Upper lobe of left lung (tissue), 6 donors: ENCODE measurements at regions not wholly inside any gene's neighbourhood (a gene's known extent, or its start where the extent isn't known, plus 50 kb on each side); places are given as distances from the start of the nearest gene placed in this dataset.
A peak's percentile ranks its signal among the peaks of the same experiment; 100 is the strongest.
"Not testable (repeated sequence)": the region's sequence is repeated elsewhere in the genome, so short reads cannot be mapped to it uniquely, and the experiment has no call there.

Source experiments
- ATAC-seq, 2 donors: fragments of 200-7000 bp; cut with Tn5 transposase; one replicate each; pipeline ENCODE4 v1.9.1; 2022; ENCODE audit warnings: mild to moderate bottlenecking in 2 of 2, moderate library complexity in 2 of 2; ENCODE audit not compliant: low FRiP score in 2 of 2
- DNase-seq, 2 donors: peaks; one replicate each; pipeline ENCODE4 v3.0.0-alpha.2; 2019 to 2020
- H3K27ac ChIP-seq, 4 donors: fragments of 200-600 bp; sonication (generic); one replicate each; pipeline ENCODE4 v1.5.1; 2016 to 2019
- H3K27me3 ChIP-seq, 4 donors: fragments of 200-600 bp; sonication (generic); one replicate each; pipeline ENCODE4 v1.5.1; 2017 to 2019
- H3K36me3 ChIP-seq, 4 donors: fragments of 200-600 bp; sonication (generic); one replicate each; pipeline ENCODE4 v1.5.1; 2016 to 2019
- H3K4me1 ChIP-seq, 4 donors: fragments of 200-600 bp; sonication (generic); one replicate each; pipeline ENCODE4 v1.5.1; 2018 to 2019
- H3K4me3 ChIP-seq, 4 donors: fragments of 200-600 bp; sonication (generic); one replicate each; pipeline ENCODE4 v1.5.1; 2017 to 2019; ENCODE audit warnings: mild to moderate bottlenecking in 2 of 4, moderate library complexity in 1 of 4
- H3K9me3 ChIP-seq, 4 donors: fragments of 200-600 bp; sonication (generic); one replicate each; pipeline ENCODE4 v1.5.1; 2018 to 2019
- WGBS, 2 donors: methylation state at CpG; one replicate each; pipeline ENCODE4 v1.1.5; 2017 to 2018; 5-methylcytosine and 5-hydroxymethylcytosine counted together
- donor health status: DM: no; HTN: no; CAD: no; lungs with moderate emphysema.
- donor health status: DM: no; HTN: yes; CAD: no; lungs with severe emphysema.

GRCh38 chrY:25817387-25817786 lies 195.5 kb downstream of the CDY1 start:
- H3K4me3 ChIP-seq, H3K9me3 ChIP-seq, H3K4me1 ChIP-seq, ATAC-seq, DNase-seq, H3K27me3 ChIP-seq, H3K36me3 ChIP-seq, H3K27ac ChIP-seq: not testable (repeated sequence)
- WGBS, 2 donors = no CpG with 5 or more reads among the region's 3 CpGs

DNA sequence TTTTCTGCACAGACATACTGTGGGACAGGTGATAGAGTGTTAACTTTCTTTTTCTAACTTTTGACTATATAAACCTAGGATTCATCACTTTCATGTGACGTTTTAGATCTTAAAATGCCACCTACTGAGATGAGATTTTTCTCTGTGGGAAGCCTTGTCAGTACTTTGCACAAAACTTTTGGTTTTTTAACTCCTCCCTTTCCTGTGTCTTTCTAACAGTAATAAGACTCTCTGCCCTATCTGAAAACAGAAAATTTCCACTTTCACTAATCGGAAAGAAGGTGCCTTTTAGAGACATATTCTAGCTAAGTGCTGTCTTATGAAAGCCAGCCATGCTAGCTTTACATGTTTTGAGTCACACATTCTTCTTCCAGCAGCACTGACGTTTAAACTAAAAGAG lies 197.1 kb downstream of the CDY1 start:
- not testable (repeated sequence) for H3K27me3 ChIP-seq, H3K36me3 ChIP-seq, H3K27ac ChIP-seq, ATAC-seq, H3K4me3 ChIP-seq, DNase-seq, H3K4me1 ChIP-seq, H3K9me3 ChIP-seq
- WGBS, 2 donors = no CpG with 5 or more reads among the region's 3 CpGs

GRCh38 chrY:25821661-25822291 lies 199.9 kb downstream of the CDY1 start:
- H3K27ac ChIP-seq, H3K4me3 ChIP-seq, H3K27me3 ChIP-seq, DNase-seq, H3K4me1 ChIP-seq, H3K9me3 ChIP-seq, H3K36me3 ChIP-seq: not testable (repeated sequence)
- peak in 1 of 2 donors; percentile 53 for ATAC-seq

DNA sequence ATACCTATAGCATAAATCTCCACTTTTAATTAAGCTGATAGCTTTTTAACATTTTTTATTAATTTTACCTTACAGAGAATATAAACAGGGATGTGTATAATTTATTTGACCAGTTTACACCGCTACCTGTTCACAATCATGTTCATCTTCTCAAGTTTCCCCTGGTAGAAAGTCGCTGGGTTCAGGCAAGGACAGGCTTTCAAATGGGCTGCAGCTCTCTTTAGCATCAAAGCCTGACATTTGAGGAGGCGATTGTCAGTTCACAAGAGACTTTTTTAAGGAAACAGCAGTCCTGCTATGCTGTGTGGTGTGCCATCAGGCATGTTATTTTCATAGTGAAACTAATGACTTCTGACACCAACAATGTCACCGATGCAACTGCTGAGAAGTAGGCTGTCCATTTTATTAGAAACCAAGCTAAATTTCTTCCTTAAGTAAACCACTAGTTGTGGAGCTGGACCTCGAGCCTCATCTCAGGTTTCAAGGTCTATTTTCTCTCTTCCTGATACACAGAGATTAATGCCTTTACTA lies 204.0 kb downstream of the CDY1 start:
- not testable (repeated sequence) for H3K27ac ChIP-seq, DNase-seq, H3K4me3 ChIP-seq, ATAC-seq, H3K27me3 ChIP-seq, H3K9me3 ChIP-seq, H3K4me1 ChIP-seq, H3K36me3 ChIP-seq
- WGBS, 2 donors = no CpG with 5 or more reads among the region's 5 CpGs

DNA sequence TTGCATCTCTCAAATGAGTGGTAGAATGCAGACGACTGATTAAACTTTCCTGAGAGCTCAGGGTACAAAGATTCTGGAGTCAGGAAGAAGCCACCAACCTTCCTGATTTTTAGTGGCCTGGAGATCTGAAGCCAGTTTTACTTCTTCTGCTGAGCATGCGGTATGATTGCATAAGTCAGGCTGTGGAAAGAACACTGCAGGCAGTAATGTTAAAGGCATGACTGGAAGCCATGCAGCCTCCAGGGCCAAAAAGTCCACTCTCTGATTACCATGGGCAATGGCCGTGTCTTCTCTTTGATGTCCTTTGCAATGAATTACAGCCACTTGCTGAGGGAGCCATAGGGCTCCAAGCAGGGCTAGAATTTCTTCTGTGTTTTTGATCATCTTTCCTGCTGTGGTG lies 218.0 kb downstream of the CDY1 start:
- ATAC-seq, H3K27ac ChIP-seq, H3K4me3 ChIP-seq, DNase-seq, H3K36me3 ChIP-seq, H3K27me3 ChIP-seq, H3K9me3 ChIP-seq, H3K4me1 ChIP-seq: not testable (repeated sequence)
- no CpG with 5 or more reads among the region's 3 CpGs for WGBS, 2 donors

DNA sequence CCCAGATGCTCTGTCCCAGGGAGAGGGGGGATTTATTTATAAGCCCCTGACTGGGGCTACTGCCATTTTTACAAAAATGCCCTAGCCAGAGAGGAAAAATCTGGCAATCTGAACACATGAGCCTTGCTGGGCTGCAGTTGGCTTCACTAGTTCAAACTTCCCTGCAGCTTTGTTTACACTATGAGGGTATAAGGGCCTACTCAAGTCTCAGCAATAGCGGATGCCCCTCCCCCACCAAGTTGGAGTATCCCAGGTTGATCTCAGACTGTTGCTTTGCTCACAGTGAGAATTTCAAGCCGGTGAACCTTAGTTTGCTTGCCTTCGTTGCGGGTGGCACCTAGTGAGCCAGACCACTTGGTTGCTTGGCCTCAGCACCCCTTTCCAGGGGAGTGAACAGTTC lies 246.6 kb downstream of the CDY1 start:
- H3K27ac ChIP-seq, H3K4me3 ChIP-seq, ATAC-seq, H3K9me3 ChIP-seq, H3K27me3 ChIP-seq, DNase-seq, H3K4me1 ChIP-seq, H3K36me3 ChIP-seq: not testable (repeated sequence)
- no CpG with 5 or more reads among the region's 4 CpGs for WGBS, 2 donors

- H3K9me3 ChIP-seq, H3K27me3 ChIP-seq, H3K27ac ChIP-seq, H3K4me3 ChIP-seq, H3K36me3 ChIP-seq, DNase-seq, H3K4me1 ChIP-seq, ATAC-seq: not testable (repeated sequence)
- no CpG with 5 or more reads among the region's 1 CpG for WGBS, 2 donors
Measured at GRCh38 chrY:25878990-25879389, 257.1 kb downstream of the CDY1 start.

- not testable (repeated sequence) for H3K27ac ChIP-seq, H3K27me3 ChIP-seq, H3K36me3 ChIP-seq, DNase-seq, H3K9me3 ChIP-seq, ATAC-seq, H3K4me1 ChIP-seq, H3K4me3 ChIP-seq
- WGBS, 2 donors = no CpG with 5 or more reads among the region's 3 CpGs
Measured at GRCh38 chrY:25920975-25921374, 299.1 kb downstream of the CDY1 start.
